ENCODE measurements at regions not wholly inside any gene's neighbourhood (a gene's known extent, or its start where the extent isn't known, plus 50 kb on each side); places are given as distances from the start of the nearest gene placed in this dataset.

DNA sequence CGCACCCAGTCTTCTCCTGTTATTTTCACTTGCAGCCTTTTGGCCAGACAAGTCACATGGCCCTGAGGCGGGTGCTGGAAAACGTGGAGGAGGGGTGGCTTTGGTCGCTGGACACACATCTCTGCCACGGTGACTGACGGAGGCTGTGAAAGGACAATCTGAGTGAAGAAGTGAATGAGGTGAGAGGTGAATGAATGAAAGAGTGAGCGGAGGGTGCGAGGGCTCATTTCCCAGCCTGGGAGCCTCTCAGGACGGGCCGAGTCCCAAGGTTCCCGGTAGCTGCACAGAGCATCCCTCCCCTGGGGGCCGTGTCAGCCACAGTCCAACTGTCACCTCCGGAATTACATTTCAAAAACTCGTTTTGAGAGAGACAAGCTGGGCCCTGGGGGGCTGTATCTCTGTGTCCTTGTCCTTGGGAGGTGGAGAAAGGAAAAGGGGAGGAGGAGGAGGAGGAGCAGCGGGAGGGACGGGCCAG, 89.6 kb downstream of the UBIAD1 start:
- H3K36me3 ChIP-seq (ENCODE audit: control insufficient read depth in 2 of 2, extremely low read depth in 1 of 2, insufficient read depth in 2 of 2, low read length in 2 of 2), result no peaks in the 10 kb centered on the region
- H2AFZ ChIP-seq (ENCODE audit: low read depth, low read length), result no peak overlapping the region
- H4K20me1 ChIP-seq (replicated peaks; ENCODE audit: control insufficient read depth, extremely low read depth, insufficient read depth, low read length), result no peaks in the 10 kb centered on the region
- POLR2A ChIA-PET, result no interaction called here
- no peaks in the 10 kb centered on the region for H3K9me1 ChIP-seq (replicated peaks; ENCODE audit: control insufficient read depth, extremely low read depth, insufficient read depth, low read length)
- DNase-seq (ENCODE audit: low read depth, low spot score), result no peak
- no peak overlapping the region for H3K9ac ChIP-seq (replicated peaks; ENCODE audit: extremely low read depth, insufficient read depth, low read length)
- H3K9me3 ChIP-seq (replicated peaks; ENCODE audit: control insufficient read depth, insufficient read depth, low read length), result no peaks in the 10 kb centered on the region
- no peak overlapping the region for H3K4me2 ChIP-seq (ENCODE audit: insufficient read depth, low read length)
- dilution Hi-C loops (cut with MboI; ENCODE audit: extremely low pct_ligation_motif_present, low sequenced_read_pairs), result no loop called here
- no peak for TF ChIP-seq JUN (IDR thresholded peaks at IDR 0.05; ENCODE audit: borderline replicate concordance, insufficient read depth, insufficient read length, low read depth)
- no peak for TF ChIP-seq MAX (IDR thresholded peaks at IDR 0.05; ENCODE audit: insufficient read depth, insufficient read length)
- no peak for TF ChIP-seq GATA2 (IDR thresholded peaks at IDR 0.05; ENCODE audit: insufficient read depth, insufficient read length, low read depth, low read length)
- TF ChIP-seq, protein P1, sequence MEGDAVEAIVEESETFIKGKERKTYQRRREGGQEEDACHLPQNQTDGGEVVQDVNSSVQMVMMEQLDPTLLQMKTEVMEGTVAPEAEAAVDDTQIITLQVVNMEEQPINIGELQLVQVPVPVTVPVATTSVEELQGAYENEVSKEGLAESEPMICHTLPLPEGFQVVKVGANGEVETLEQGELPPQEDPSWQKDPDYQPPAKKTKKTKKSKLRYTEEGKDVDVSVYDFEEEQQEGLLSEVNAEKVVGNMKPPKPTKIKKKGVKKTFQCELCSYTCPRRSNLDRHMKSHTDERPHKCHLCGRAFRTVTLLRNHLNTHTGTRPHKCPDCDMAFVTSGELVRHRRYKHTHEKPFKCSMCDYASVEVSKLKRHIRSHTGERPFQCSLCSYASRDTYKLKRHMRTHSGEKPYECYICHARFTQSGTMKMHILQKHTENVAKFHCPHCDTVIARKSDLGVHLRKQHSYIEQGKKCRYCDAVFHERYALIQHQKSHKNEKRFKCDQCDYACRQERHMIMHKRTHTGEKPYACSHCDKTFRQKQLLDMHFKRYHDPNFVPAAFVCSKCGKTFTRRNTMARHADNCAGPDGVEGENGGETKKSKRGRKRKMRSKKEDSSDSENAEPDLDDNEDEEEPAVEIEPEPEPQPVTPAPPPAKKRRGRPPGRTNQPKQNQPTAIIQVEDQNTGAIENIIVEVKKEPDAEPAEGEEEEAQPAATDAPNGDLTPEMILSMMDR (IDR thresholded peaks at IDR 0.05; ENCODE audit: extremely low read depth in 1 of 2, insufficient read depth in 1 of 2, low read depth in 1 of 2, low read length in 2 of 2), result no peak
- no peak for TF ChIP-seq MYC (IDR thresholded peaks at IDR 0.05; ENCODE audit: low read depth, low read length)
- H3K4me1 ChIP-seq (ENCODE audit: control insufficient read depth, extremely low read depth, insufficient read depth, low read length), result no peaks in the 10 kb centered on the region
- intact Hi-C loops (cut with micrococcal nuclease), result no loop called here
- CTCF ChIA-PET, result no interaction called here
- BruUV-seq (replicated peaks), result no TSS peak
- H3K27ac ChIP-seq (ENCODE audit: insufficient read depth, low read depth, low read length), result no peak overlapping the region
- FAIRE-seq, result no peak
- H3K27me3 ChIP-seq (ENCODE audit: control insufficient read depth in 2 of 2, insufficient read depth in 2 of 2, low read length in 2 of 2), result no peaks in the 10 kb centered on the region
- H3K4me3 ChIP-seq (replicated peaks in 1 of 3; ENCODE audit: insufficient read depth in 1 of 3, low read depth in 1 of 3, low read length in 3 of 3), result no peak overlapping the region
- H3K79me2 ChIP-seq (ENCODE audit: control insufficient read depth, insufficient read depth, low read length), result no peaks in the 10 kb centered on the region

DNA sequence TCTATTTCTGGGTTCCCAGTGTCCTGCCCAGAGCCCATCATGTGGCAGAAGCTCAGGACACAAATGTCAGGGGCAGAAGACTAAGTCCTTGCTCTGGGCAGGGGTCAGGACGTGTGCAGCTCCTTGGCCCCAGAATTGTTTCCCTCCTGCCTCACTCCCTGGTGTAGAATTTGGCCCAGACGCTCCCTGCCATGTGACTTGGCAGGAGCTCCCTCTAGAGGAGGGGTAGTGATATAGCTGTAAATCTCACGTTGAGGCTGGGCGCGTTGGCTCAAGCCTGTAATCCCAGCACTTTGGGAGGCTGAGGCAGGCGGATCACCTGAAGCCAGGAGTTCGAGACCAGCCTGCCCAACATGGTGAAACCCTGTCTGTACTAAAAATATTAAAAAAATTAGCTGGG, 91.2 kb downstream of the UBIAD1 start:
- Histone ChIP-seq H4K20me1 (replicated peaks; ENCODE audit: control insufficient read depth, extremely low read depth, insufficient read depth, low read length) (no peaks in the 10 kb centered on the region), H3K4me3 (replicated peaks in 1 of 3; ENCODE audit: insufficient read depth in 1 of 3, low read depth in 1 of 3, low read length in 3 of 3) (no peak overlapping the region), H3K27me3 (ENCODE audit: control insufficient read depth in 2 of 2, insufficient read depth in 2 of 2, low read length in 2 of 2) (no peaks in the 10 kb centered on the region), H3K4me1 (ENCODE audit: control insufficient read depth, extremely low read depth, insufficient read depth, low read length) (no peaks in the 10 kb centered on the region), H3K36me3 (ENCODE audit: control insufficient read depth in 2 of 2, extremely low read depth in 1 of 2, insufficient read depth in 2 of 2, low read length in 2 of 2) (no peaks in the 10 kb centered on the region), H3K27ac (ENCODE audit: insufficient read depth, low read depth, low read length) (no peak overlapping the region), H3K9me1 (replicated peaks; ENCODE audit: control insufficient read depth, extremely low read depth, insufficient read depth, low read length) (no peaks in the 10 kb centered on the region), H3K9me3 (replicated peaks; ENCODE audit: control insufficient read depth, insufficient read depth, low read length) (no peaks in the 10 kb centered on the region), H3K4me2 (ENCODE audit: insufficient read depth, low read length) (no peak overlapping the region), H2AFZ (ENCODE audit: low read depth, low read length) (no peak overlapping the region), H3K9ac (replicated peaks; ENCODE audit: extremely low read depth, insufficient read depth, low read length) (no peak overlapping the region), H3K79me2 (ENCODE audit: control insufficient read depth, insufficient read depth, low read length) (no peaks in the 10 kb centered on the region)
- FAIRE-seq (no peak), DNase-seq (ENCODE audit: low read depth, low spot score) (no peak)
- no peak for TF ChIP-seq EZH2 (IDR thresholded peaks at IDR 0.05; ENCODE audit: borderline replicate concordance, low read depth, low read length, severe bottlenecking)
- TF ChIP-seq, protein P1 (IDR thresholded peaks at IDR 0.05; ENCODE audit: extremely low read depth in 1 of 2, insufficient read depth in 1 of 2, low read depth in 1 of 2, low read length in 2 of 2), result peak in 1 of 2 donors; percentile 1
- BruUV-seq (replicated peaks), result no TSS peak
- dilution Hi-C loops (cut with MboI; ENCODE audit: extremely low pct_ligation_motif_present, low sequenced_read_pairs) (no loop called here), intact Hi-C loops (cut with micrococcal nuclease) (no loop called here)
- ChIA-PET POLR2A (no interaction called here), CTCF (interaction anchor here (1.0 to 1.2 kb wide), 4 partner anchors 9 to 122 kb away, joined by 3 to 4 read pairs (median 3); no protein-coding TSS in a partner anchor)

Data from endothelial cell of umbilical vein (primary cell).